H1 (cell line): ENCODE measurements at regions not wholly inside any gene's neighbourhood (a gene's known extent, or its start where the extent isn't known, plus 50 kb on each side); places are given as distances from the start of the nearest gene placed in this dataset.

Experiments used
- CTCF ChIA-PET: fragments of 300-600 bp; sonication (Branson Sonifier 250); formaldehyde crosslinking; loops from one replicate; lab custom pipeline; 2021; ENCODE audit not compliant: partially characterized antibody; lab: Charles Lee
- POLR2A ChIA-PET: fragments of 300-600 bp; sonication (Branson Sonifier 250); formaldehyde crosslinking; loops from one replicate; lab custom pipeline; 2021; ENCODE audit warnings: inconsistent platforms; ENCODE audit not compliant: partially characterized antibody; lab: Charles Lee
- DNase-seq, 2 experiments: peaks; one replicate each; pipeline versions ENCODE4 v3.0.0 to v3.0.0-alpha.2; 2010 to 2022; ENCODE audit warnings: low spot score in 2 of 2, low read depth in 1 of 2, mixed read lengths in 1 of 2
- FAIRE-seq: peaks from 2 replicates; lab custom pipeline; 2011; peaks lifted over from hg19 to GRCh38; lab: Jason Lieb, UNC
- H2AFZ ChIP-seq: 2 replicates; pipeline ENCODE4 v1.8.1; 2012; ENCODE audit warnings: low read length, inconsistent platforms
- H2AK5ac ChIP-seq: 2 replicates; pipeline ENCODE4 v1.6.1; 2013; ENCODE audit warnings: low read depth, low read length
- H2BK120ac ChIP-seq: replicated peaks from 2 replicates; pipeline ENCODE3; 2013; ENCODE audit warnings: low read depth, low read length, inconsistent platforms
- H2BK12ac ChIP-seq: 2 replicates; pipeline ENCODE4 v1.6.1; 2013; ENCODE audit warnings: low read depth, low read length
- H2BK15ac ChIP-seq: 2 replicates; pipeline ENCODE4 v1.6.1; 2013; ENCODE audit warnings: low read length
- H2BK20ac ChIP-seq: 2 replicates; pipeline ENCODE4 v1.6.1; 2013; ENCODE audit warnings: low read length
- H2BK5ac ChIP-seq: 2 replicates; pipeline ENCODE4 v1.6.1; 2013; ENCODE audit warnings: low read depth, low read length
- H3K14ac ChIP-seq: 2 replicates; pipeline ENCODE4 v1.6.1; 2013; ENCODE audit warnings: inconsistent platforms; ENCODE audit not compliant: insufficient read length
- H3K18ac ChIP-seq: 2 replicates; pipeline ENCODE4 v1.6.1; 2013; ENCODE audit warnings: low read length; ENCODE audit errors: extremely low read depth
- H3K23ac ChIP-seq: 2 replicates; pipeline ENCODE4 v1.6.1; 2013; ENCODE audit warnings: inconsistent platforms; ENCODE audit not compliant: insufficient read length
- H3K23me2 ChIP-seq: 2 replicates; pipeline ENCODE4 v1.6.1; 2013; ENCODE audit warnings: low read depth, low read length
- H3K27ac ChIP-seq: 2 replicates; pipeline ENCODE4 v1.6.1; 2011; ENCODE audit warnings: low read depth, low read length, inconsistent platforms
- H3K27me3 ChIP-seq, 4 experiments: replicated peaks in 1 of 4; 1 replicate in 1 of 4; 2 replicates in 3 of 4; pipeline versions ENCODE4 v1.6.1 to v1.8.1; 2011 to 2013; ENCODE audit warnings: low read length in 3 of 4, mild to moderate bottlenecking in 3 of 4, inconsistent platforms in 2 of 4, mixed read lengths in 2 of 4, moderate library complexity in 1 of 4; ENCODE audit not compliant: control insufficient read depth in 3 of 4, insufficient read depth in 3 of 4; ENCODE audit errors: extremely low read depth in 1 of 4
- H3K36me3 ChIP-seq, 4 experiments: 2 replicates each; pipeline versions ENCODE4 v1.6.1 to v1.8.1; 2011 to 2013; ENCODE audit warnings: mild to moderate bottlenecking in 4 of 4, low read length in 3 of 4, moderate library complexity in 2 of 4, control low read depth in 1 of 4, inconsistent platforms in 1 of 4; ENCODE audit not compliant: insufficient read depth in 4 of 4, control insufficient read depth in 2 of 4
- H3K4ac ChIP-seq: replicated peaks from 2 replicates; pipeline ENCODE3; 2013; ENCODE audit warnings: low read length, low read depth, mixed read lengths, inconsistent platforms; ENCODE audit not compliant: insufficient read length
- H3K4me1 ChIP-seq, 4 experiments: replicated peaks in 1 of 4; 1 replicate in 1 of 4; 2 replicates in 3 of 4; pipeline versions ENCODE4 v1.6.1 to v1.8.1; 2011 to 2013; ENCODE audit warnings: low read length in 3 of 4, inconsistent platforms in 2 of 4, mixed read lengths in 1 of 4; ENCODE audit not compliant: insufficient read depth in 4 of 4, control insufficient read depth in 3 of 4
- H3K4me2 ChIP-seq, 2 experiments: 2 replicates each; pipeline versions ENCODE4 v1.6.1 to v1.8.1; 2011 to 2013; ENCODE audit warnings: low read depth in 2 of 2, low read length in 2 of 2, control low read depth in 1 of 2, inconsistent platforms in 1 of 2, mild to moderate bottlenecking in 1 of 2; ENCODE audit not compliant: insufficient read depth in 1 of 2
- H3K4me3 ChIP-seq, 4 experiments: fragments of 200-600, 300-600 bp in 1 of 4; sonication (generic), shearing (Covaris generic), sonication (Bioruptor Twin) in 1 of 4; 2 replicates each; pipeline versions ENCODE4 v1.5.1 to v1.8.1; 2011 to 2016; ENCODE audit warnings: low read length in 4 of 4, low read depth in 3 of 4, control low read depth in 2 of 4, inconsistent platforms in 2 of 4, mild to moderate bottlenecking in 2 of 4, mixed read lengths in 1 of 4, moderate library complexity in 1 of 4; ENCODE audit not compliant: insufficient read depth in 2 of 4; ENCODE audit errors: extremely low read depth in 1 of 4
- H3K56ac ChIP-seq: replicated peaks from 2 replicates; pipeline ENCODE3; 2013; ENCODE audit warnings: low read depth, mild to moderate bottlenecking, mixed read lengths, low read length, inconsistent platforms; ENCODE audit not compliant: insufficient read length
- H3K79me1 ChIP-seq: 2 replicates; pipeline ENCODE4 v1.6.1; 2013; ENCODE audit warnings: low read depth, low read length, control low read depth
- H3K79me2 ChIP-seq, 2 experiments: 2 replicates each; pipeline versions ENCODE4 v1.6.1 to v1.8.1; 2012 to 2013; ENCODE audit warnings: low read length in 2 of 2, mild to moderate bottlenecking in 2 of 2, inconsistent platforms in 1 of 2; ENCODE audit not compliant: insufficient read depth in 2 of 2, control insufficient read depth in 1 of 2
- H3K9ac ChIP-seq, 4 experiments: replicated peaks in 1 of 4; 1 replicate in 1 of 4; 2 replicates in 3 of 4; pipeline versions ENCODE4 v1.6.1 to v1.8.1; 2011 to 2013; ENCODE audit warnings: low read depth in 3 of 4, low read length in 3 of 4, control low read depth in 2 of 4, mild to moderate bottlenecking in 2 of 4, moderate library complexity in 2 of 4, inconsistent platforms in 1 of 4; ENCODE audit errors: extremely low read depth in 1 of 4
- H3K9me3 ChIP-seq, 2 experiments: 2 replicates each; pipeline versions ENCODE4 v1.6.1 to v1.8.1; 2012 to 2013; ENCODE audit warnings: mild to moderate bottlenecking in 2 of 2, moderate library complexity in 2 of 2, control low read depth in 1 of 2, inconsistent platforms in 1 of 2, low read depth in 1 of 2, low read length in 1 of 2, mixed read lengths in 1 of 2; ENCODE audit not compliant: insufficient read depth in 2 of 2
- H4K20me1 ChIP-seq, 2 experiments: replicated peaks in 1 of 2; 2 replicates each; pipeline versions ENCODE3 to v1.8.1; 2011 to 2013; ENCODE audit warnings: inconsistent platforms in 2 of 2, low read length in 2 of 2, mild to moderate bottlenecking in 1 of 2; ENCODE audit not compliant: insufficient read depth in 2 of 2, control insufficient read depth in 1 of 2
- H4K5ac ChIP-seq: 2 replicates; pipeline ENCODE4 v1.6.1; 2013; ENCODE audit warnings: low read length, low read depth, mixed read lengths, inconsistent platforms; ENCODE audit not compliant: insufficient read length
- H4K8ac ChIP-seq: 2 replicates; pipeline ENCODE4 v1.8.0; 2013; ENCODE audit warnings: mild to moderate bottlenecking, moderate library complexity, low read length, inconsistent platforms; ENCODE audit not compliant: insufficient read depth; ENCODE audit errors: extremely low read depth
- H4K91ac ChIP-seq: replicated peaks from 2 replicates; pipeline ENCODE3; 2013; ENCODE audit warnings: low read length, mixed read lengths, inconsistent platforms; ENCODE audit not compliant: insufficient read length
- CBX5 ChIP-seq: fragments of 300-800, 300-1000 bp; sonication (generic); IDR thresholded peaks from 2 replicates; pipeline ENCODE4 v1.7.1; 2016; ENCODE audit warnings: antibody characterized with exemption, low read length, low read depth
- CBX8 ChIP-seq: fragments of 300-800, 300-1000 bp; sonication (generic); IDR thresholded peaks from 2 replicates; pipeline ENCODE4 v1.7.1; 2016; ENCODE audit warnings: low read depth, low read length, borderline replicate concordance
- CEBPB ChIP-seq: IDR thresholded peaks from 2 replicates; pipeline ENCODE4 v1.6.1; 2012; ENCODE audit warnings: low read depth, low read length
- CTBP2 ChIP-seq: IDR thresholded peaks from 2 replicates; pipeline ENCODE4 v1.7.0; 2011; ENCODE audit warnings: borderline replicate concordance, mild to moderate bottlenecking, moderate library complexity, mixed read lengths, low read length; ENCODE audit not compliant: insufficient read depth, insufficient read length
- HDAC6 ChIP-seq: IDR thresholded peaks from one replicate; pipeline ENCODE4 v1.7.1; 2012; ENCODE audit warnings: low read depth, mild to moderate bottlenecking, inconsistent platforms, low read length, moderate library complexity
- KDM5A ChIP-seq: fragments of 200-600 bp; IDR thresholded peaks from 2 replicates; pipeline ENCODE4 v1.7.1; 2012; ENCODE audit warnings: mild to moderate bottlenecking, low read length, inconsistent platforms, mixed read lengths
- NRF1 ChIP-seq: IDR thresholded peaks from 2 replicates; pipeline ENCODE4 v1.6.1; 2011; ENCODE audit warnings: mild to moderate bottlenecking, low read depth, low read length, improper control_type of control experiment
- SP4 ChIP-seq: IDR thresholded peaks from 2 replicates; pipeline ENCODE4 v1.6.1; 2012; ENCODE audit warnings: low read length, inconsistent platforms
- WGBS, 2 experiments: shearing (Covaris generic) in 1 of 2; methylation state at CpG; one replicate each; pipeline versions ENCODE4 v1.1.6 to v1.1.7; 2013 to 2015; ENCODE audit warnings: low lambda C conversion rate in 2 of 2, mixed read lengths in 2 of 2, inconsistent platforms in 1 of 2, low coverage in 1 of 2, missing lambda C conversion rate in 1 of 2; ENCODE audit not compliant: insufficient replicate concordance in 2 of 2, insufficient coverage in 1 of 2, insufficient read length in 1 of 2; ENCODE audit errors: extremely low coverage in 1 of 2, missing lambda C conversion rate in 1 of 2; 5-methylcytosine and 5-hydroxymethylcytosine counted together

GRCh38 chr7:15820319-15820718 lies 133.8 kb upstream of the MEOX2 start:
- WGBS, 2 experiments: 76% methylated on average over 4 of the region's 4 CpGs; no CpG with 5 or more reads in 1 of the 2 experiments
- Histone ChIP-seq H3K27ac (no peak overlapping the region), H3K9ac (no peak overlapping the region), H4K5ac (no peak overlapping the region), H3K4me1 (no peaks in the 10 kb centered on the region), H3K18ac (no peak overlapping the region), H4K8ac (no peak overlapping the region), H2BK15ac (no peak overlapping the region), H3K27me3 (no peaks in the 10 kb centered on the region), H3K79me2 (no peaks in the 10 kb centered on the region), H3K4me3 (no peak overlapping the region), H2BK20ac (no peak overlapping the region), H2AFZ (no peak overlapping the region), H2AK5ac (no peak overlapping the region), H4K91ac (no peak overlapping the region), H2BK120ac (no peak overlapping the region), H3K4ac (no peak overlapping the region), H3K14ac (no peak overlapping the region), H2BK5ac (no peak overlapping the region), H4K20me1 (no peaks in the 10 kb centered on the region), H3K4me2 (no peak overlapping the region), H3K56ac (no peak overlapping the region), H3K79me1 (no peaks in the 10 kb centered on the region), H3K36me3 (no peaks in the 10 kb centered on the region), H3K9me3 (no peaks in the 10 kb centered on the region), H3K23ac (no peak overlapping the region), H2BK12ac (no peak overlapping the region), H3K23me2 (no peaks in the 10 kb centered on the region)
- POLR2A ChIA-PET: no interaction called here
- DNase-seq (no peak), FAIRE-seq (no peak)
- no peak for TF ChIP-seq CTBP2
- TF ChIP-seq CBX8: no peak
- no peak for TF ChIP-seq SP4
- TF ChIP-seq KDM5A: no peak
- no peak for TF ChIP-seq CEBPB
- no peak for TF ChIP-seq HDAC6
- TF ChIP-seq CBX5: no peak
- TF ChIP-seq NRF1: no peak
- CTCF ChIA-PET: no interaction called here
